Kidney (tissue), 13 donors: ENCODE measurements at regions not wholly inside any gene's neighbourhood (a gene's known extent, or its start where the extent isn't known, plus 50 kb on each side); places are given as distances from the start of the nearest gene placed in this dataset.
"Not testable (repeated sequence)": the region's sequence is repeated elsewhere in the genome, so short reads cannot be mapped to it uniquely, and the experiment has no call there.

ENCODE experiments used
- DNase-seq, 5 donors: peaks; one replicate each; pipeline ENCODE4 v3.0.0-alpha.2; 2013 to 2020
- FAIRE-seq: peaks from 2 replicates; lab custom pipeline; 2012; peaks lifted over from hg19 to GRCh38; lab: Jason Lieb, UNC
- H3K27ac ChIP-seq, 2 donors: one replicate each; pipeline ENCODE4 v1.7.0; 2013; ENCODE audit warnings: low read depth in 2 of 2, low read length in 2 of 2, inconsistent platforms in 1 of 2
- H3K27me3 ChIP-seq: one replicate; pipeline ENCODE4 v1.7.1; 2013; ENCODE audit warnings: low read length, inconsistent platforms; ENCODE audit not compliant: control insufficient read depth, insufficient read depth
- H3K36me3 ChIP-seq, 3 donors: one replicate each; pipeline versions ENCODE4 v1.7.0 to v1.7.1; 2013; ENCODE audit warnings: low read length in 3 of 3, control low read depth in 1 of 3, inconsistent platforms in 1 of 3; ENCODE audit not compliant: insufficient read depth in 3 of 3, control insufficient read depth in 2 of 3
- H3K4me1 ChIP-seq, 3 donors: one replicate each; pipeline versions ENCODE4 v1.7.0 to v1.7.1; 2013; ENCODE audit warnings: low read length in 3 of 3, inconsistent platforms in 1 of 3, low read depth in 1 of 3; ENCODE audit not compliant: control insufficient read depth in 2 of 3, insufficient read depth in 2 of 3
- H3K4me3 ChIP-seq, 3 donors: one replicate each; pipeline versions ENCODE4 v1.7.0 to v1.8.1; 2013; ENCODE audit warnings: low read length in 3 of 3, control low read depth in 1 of 3, inconsistent platforms in 1 of 3
- H3K9ac ChIP-seq, 3 donors: one replicate each; pipeline versions ENCODE4 v1.7.0 to v1.7.1; 2013; ENCODE audit warnings: low read length in 3 of 3, control low read depth in 1 of 3, inconsistent platforms in 1 of 3
- H3K9me3 ChIP-seq, 3 donors: one replicate each; pipeline versions ENCODE4 v1.7.0 to v1.7.1; 2013; ENCODE audit warnings: low read length in 3 of 3, control low read depth in 1 of 3, inconsistent platforms in 1 of 3; ENCODE audit not compliant: control insufficient read depth in 2 of 3, insufficient read depth in 1 of 3
- intact Hi-C: fragments of 100-400 bp; cut with DNase I; formaldehyde crosslinking; loops from one replicate; pipeline ENCODE4 v1.11.1; 2022
- TF ChIP-seq, protein P1 (sequence below): IDR thresholded peaks from 3 replicates; pipeline ENCODE4 v1.5.1; 2012; ENCODE audit warnings: mild to moderate bottlenecking, moderate library complexity, borderline replicate concordance; ENCODE audit not compliant: insufficient read depth; ENCODE audit errors: extremely low read depth
- donor health status: control.
- donor health status: control.
- donor health status: control.
- donor health status: control.
- donor health status: control.
- donor health status: DM: yes; HTN: yes; CAD: no.
- donor health status: Normal renal cell carcinoma (clear cell type).

GRCh38 chr1:116847688-116848531, 61.8 kb upstream of the PTGFRN start:
- intact Hi-C loops: no loop called here
- no peak for FAIRE-seq
- TF ChIP-seq, protein P1, sequence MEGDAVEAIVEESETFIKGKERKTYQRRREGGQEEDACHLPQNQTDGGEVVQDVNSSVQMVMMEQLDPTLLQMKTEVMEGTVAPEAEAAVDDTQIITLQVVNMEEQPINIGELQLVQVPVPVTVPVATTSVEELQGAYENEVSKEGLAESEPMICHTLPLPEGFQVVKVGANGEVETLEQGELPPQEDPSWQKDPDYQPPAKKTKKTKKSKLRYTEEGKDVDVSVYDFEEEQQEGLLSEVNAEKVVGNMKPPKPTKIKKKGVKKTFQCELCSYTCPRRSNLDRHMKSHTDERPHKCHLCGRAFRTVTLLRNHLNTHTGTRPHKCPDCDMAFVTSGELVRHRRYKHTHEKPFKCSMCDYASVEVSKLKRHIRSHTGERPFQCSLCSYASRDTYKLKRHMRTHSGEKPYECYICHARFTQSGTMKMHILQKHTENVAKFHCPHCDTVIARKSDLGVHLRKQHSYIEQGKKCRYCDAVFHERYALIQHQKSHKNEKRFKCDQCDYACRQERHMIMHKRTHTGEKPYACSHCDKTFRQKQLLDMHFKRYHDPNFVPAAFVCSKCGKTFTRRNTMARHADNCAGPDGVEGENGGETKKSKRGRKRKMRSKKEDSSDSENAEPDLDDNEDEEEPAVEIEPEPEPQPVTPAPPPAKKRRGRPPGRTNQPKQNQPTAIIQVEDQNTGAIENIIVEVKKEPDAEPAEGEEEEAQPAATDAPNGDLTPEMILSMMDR: no peak
- Histone ChIP-seq H3K4me1 (no peaks in the 10 kb centered on the region), H3K9me3 (no peaks in the 10 kb centered on the region), H3K27ac (no peak overlapping the region), H3K4me3 (no peak overlapping the region), H3K9ac (no peak overlapping the region), H3K36me3 (no peaks in the 10 kb centered on the region), H3K27me3 (no peaks in the 10 kb centered on the region)
- DNase-seq: no peak

GRCh38 chr1:116850436-116850835, 59.3 kb upstream of the PTGFRN start:
- no peak overlapping the region for H3K9ac ChIP-seq
- H3K9me3 ChIP-seq: no peaks in the 10 kb centered on the region
- TF ChIP-seq, protein P1: no peak
- intact Hi-C loops: no loop called here
- no peak overlapping the region for H3K4me3 ChIP-seq
- H3K36me3 ChIP-seq: no peaks in the 10 kb centered on the region
- no peak for DNase-seq
- no peaks in the 10 kb centered on the region for H3K27me3 ChIP-seq
- peaks cover 0 to 4% (median 0%) of the 10 kb centered on the region in 3 donors for H3K4me1 ChIP-seq
- no peak overlapping the region for H3K27ac ChIP-seq
- FAIRE-seq: no peak

- DNase-seq, H3K27me3 ChIP-seq, H3K9me3 ChIP-seq, H3K4me1 ChIP-seq, H3K27ac ChIP-seq, H3K9ac ChIP-seq, H3K36me3 ChIP-seq, H3K4me3 ChIP-seq, intact Hi-C loops, FAIRE-seq: not testable (repeated sequence)
Observed at GRCh38 chr1:116851189-116851588, 58.5 kb upstream of the PTGFRN start.

DNA sequence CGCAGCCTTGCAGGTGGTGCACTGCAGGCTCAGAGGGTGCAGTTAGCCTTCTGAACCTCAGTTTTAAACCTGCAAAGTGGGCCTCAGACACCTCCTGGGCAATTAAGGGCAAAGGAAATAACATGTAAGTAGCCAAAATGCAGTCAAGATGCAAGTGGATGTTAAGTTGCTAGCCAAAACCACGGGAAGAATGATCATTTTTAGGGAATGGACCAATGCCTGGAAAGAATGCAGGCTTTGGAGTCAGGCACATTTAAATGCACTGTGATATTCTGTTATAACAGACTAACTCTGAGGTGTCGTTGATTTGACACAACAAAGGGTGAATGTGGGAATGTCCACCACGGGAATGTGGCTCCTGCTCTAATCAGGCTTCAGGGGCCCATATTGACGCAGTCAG, 57.9 kb upstream of the PTGFRN start:
- no peak overlapping the region for H3K27ac ChIP-seq
- peaks cover 0 to 7% (median 0%) of the 10 kb centered on the region in 3 donors for H3K4me1 ChIP-seq
- TF ChIP-seq, protein P1: no peak
- H3K36me3 ChIP-seq: no peaks in the 10 kb centered on the region
- intact Hi-C loops: no loop called here
- no peaks in the 10 kb centered on the region for H3K9me3 ChIP-seq
- H3K4me3 ChIP-seq: no peak overlapping the region
- H3K9ac ChIP-seq: no peak overlapping the region
- no peaks in the 10 kb centered on the region for H3K27me3 ChIP-seq
- no peak for DNase-seq
- FAIRE-seq: no peak
